ENCODE measurements at regions not wholly inside any gene's neighbourhood (a gene's known extent, or its start where the extent isn't known, plus 50 kb on each side); places are given as distances from the start of the nearest gene placed in this dataset.
"Not testable (repeated sequence)": the region's sequence is repeated elsewhere in the genome, so short reads cannot be mapped to it uniquely, and the experiment has no call there.

- no peak overlapping the region for H3K27ac ChIP-seq (ENCODE audit: low read depth, low read length)
- no peaks in the 10 kb centered on the region for H3K9me3 ChIP-seq (ENCODE audit: insufficient read depth, low read depth, low read length)
- 93% methylated on average over 5 of the region's 5 CpGs for WGBS
- H3K4me3 ChIP-seq (ENCODE audit: low read length), result no peak overlapping the region
- H3K4me1 ChIP-seq (ENCODE audit: insufficient read depth, low read length), result no peaks in the 10 kb centered on the region
- no peaks in the 10 kb centered on the region for H3K36me3 ChIP-seq (ENCODE audit: insufficient read depth, low read length)
- H3K9ac ChIP-seq (ENCODE audit: low read depth, low read length), result no peak overlapping the region
- no peaks in the 10 kb centered on the region; the same call in 1 of the 2 replicates for H3K27me3 ChIP-seq (ENCODE audit: insufficient read depth, low read length)
Measured at GRCh38 chr7:69414555-69414954, 183.7 kb upstream of the AUTS2 start.

DNA sequence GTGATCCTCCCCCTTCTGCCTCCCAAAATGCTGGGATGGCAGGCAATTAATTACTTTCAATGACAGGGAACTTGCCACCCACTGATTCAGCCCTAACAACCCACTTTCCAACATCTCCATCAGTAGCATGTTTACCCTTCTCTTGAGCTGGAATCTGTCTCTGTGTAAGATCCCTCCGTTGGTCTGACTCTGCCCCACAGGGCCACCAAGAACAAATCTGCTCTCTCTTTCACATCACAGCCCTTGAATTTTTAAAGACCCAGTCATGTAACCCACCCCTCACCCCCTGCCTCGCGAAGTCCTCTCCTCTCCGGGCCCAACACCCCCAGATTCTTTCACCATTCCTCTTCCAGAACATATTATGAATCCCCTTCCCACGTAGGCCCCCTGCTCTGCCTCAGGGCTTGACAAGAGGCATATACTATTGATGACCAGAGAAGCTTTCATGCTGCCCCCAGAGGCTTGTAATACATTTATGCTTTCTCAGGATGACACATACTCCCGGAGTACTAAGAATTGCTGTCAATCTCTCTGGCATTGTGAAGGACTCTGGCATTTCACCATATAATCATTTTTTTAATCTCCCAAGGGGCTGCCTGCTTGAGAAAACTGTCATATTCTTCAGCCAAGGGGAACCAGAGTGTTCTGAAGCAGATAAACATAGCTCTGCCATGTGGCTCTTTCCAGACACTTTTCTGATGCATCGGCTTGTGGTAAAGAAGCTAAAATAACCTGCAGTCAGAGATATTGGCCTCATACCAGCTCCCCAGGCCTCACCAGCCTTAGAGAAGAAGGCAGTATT is 179.2 kb upstream of the AUTS2 start:
- 78% methylated on average over 7 of the region's 7 CpGs for WGBS
- Histone ChIP-seq H3K9me3 (ENCODE audit: insufficient read depth, low read depth, low read length) (no peaks in the 10 kb centered on the region), H3K4me1 (ENCODE audit: insufficient read depth, low read length) (peaks cover 7% of the 10 kb centered on the region; the same call in 1 of the 2 replicates), H3K9ac (ENCODE audit: low read depth, low read length) (no peak overlapping the region), H3K27me3 (ENCODE audit: insufficient read depth, low read length) (no peaks in the 10 kb centered on the region), H3K27ac (ENCODE audit: low read depth, low read length) (no peak overlapping the region), H3K36me3 (ENCODE audit: insufficient read depth, low read length) (no peaks in the 10 kb centered on the region), H3K4me3 (ENCODE audit: low read length) (no peak overlapping the region)

- 90% methylated on average over 5 of the region's 5 CpGs for WGBS
- H3K9ac ChIP-seq (ENCODE audit: low read depth, low read length), result no peak overlapping the region
Measured at GRCh38 chr7:69419934-69420333, 178.3 kb upstream of the AUTS2 start.

GRCh38 chr7:69422574-69422985 is 175.7 kb upstream of the AUTS2 start:
- H3K27me3 ChIP-seq (ENCODE audit: insufficient read depth, low read length), result 0 out of 2 replicates have a peak, but pooled peaks cover 3% of the 10 kb centered on the region
- H3K4me3 ChIP-seq (ENCODE audit: low read length), result no peak overlapping the region
- H3K9ac ChIP-seq (ENCODE audit: low read depth, low read length), result no peak overlapping the region
- no peaks in the 10 kb centered on the region for H3K36me3 ChIP-seq (ENCODE audit: insufficient read depth, low read length)
- no peaks in the 10 kb centered on the region for H3K9me3 ChIP-seq (ENCODE audit: insufficient read depth, low read depth, low read length)
- H3K4me1 ChIP-seq (ENCODE audit: insufficient read depth, low read length), result peaks cover 7% of the 10 kb centered on the region; the same call in 1 of the 2 replicates
- 80% methylated on average over 4 of the region's 4 CpGs for WGBS
- H3K27ac ChIP-seq (ENCODE audit: low read depth, low read length), result no peak overlapping the region

More at GRCh38 chr7:69419934-69420333, 178.3 kb upstream of the AUTS2 start:
- no peaks in the 10 kb centered on the region for H3K9me3 ChIP-seq (ENCODE audit: insufficient read depth, low read depth, low read length)
- no peaks in the 10 kb centered on the region for H3K27me3 ChIP-seq (ENCODE audit: insufficient read depth, low read length)
- H3K4me3 ChIP-seq (ENCODE audit: low read length), result no peak overlapping the region
- H3K27ac ChIP-seq (ENCODE audit: low read depth, low read length), result no peak overlapping the region
- no peaks in the 10 kb centered on the region for H3K36me3 ChIP-seq (ENCODE audit: insufficient read depth, low read length)
- peaks cover 7% of the 10 kb centered on the region; the same call in 1 of the 2 replicates for H3K4me1 ChIP-seq (ENCODE audit: insufficient read depth, low read length)

DNA sequence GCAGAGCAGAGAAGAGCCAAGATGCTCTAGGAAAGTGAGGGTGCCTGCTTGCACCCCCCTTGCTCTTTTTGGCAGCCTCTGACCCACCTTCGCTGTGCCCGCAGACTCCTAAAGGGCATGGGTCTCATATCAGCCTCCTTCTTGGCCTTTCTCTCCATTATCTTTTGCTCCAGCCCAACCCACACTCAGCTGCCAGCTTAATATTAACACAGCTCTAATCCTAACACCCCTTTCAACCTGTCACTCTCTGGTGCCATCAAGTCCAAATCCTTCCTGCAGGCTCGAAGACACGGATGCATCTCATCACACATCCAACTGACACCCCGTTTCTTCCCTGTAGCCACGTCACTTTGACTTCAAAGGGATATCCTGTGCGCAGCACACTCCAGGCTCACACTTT is 171.6 kb upstream of the AUTS2 start:
- Histone ChIP-seq H3K4me1 (ENCODE audit: insufficient read depth, low read length) (peaks cover 16% of the 10 kb centered on the region), H3K9me3 (ENCODE audit: insufficient read depth, low read depth, low read length) (no peaks in the 10 kb centered on the region), H3K27me3 (ENCODE audit: insufficient read depth, low read length) (peaks cover 19% of the 10 kb centered on the region), H3K36me3 (ENCODE audit: insufficient read depth, low read length) (no peaks in the 10 kb centered on the region), H3K4me3 (ENCODE audit: low read length) (no peak overlapping the region), H3K27ac (ENCODE audit: low read depth, low read length) (no peak overlapping the region), H3K9ac (ENCODE audit: low read depth, low read length) (no peak overlapping the region)
- 90% methylated on average over 7 of the region's 7 CpGs for WGBS

- H3K9ac ChIP-seq (ENCODE audit: low read depth, low read length), result no peak overlapping the region
- H3K27me3 ChIP-seq (ENCODE audit: insufficient read depth, low read length), result peaks cover 24% of the 10 kb centered on the region
- H3K36me3 ChIP-seq (ENCODE audit: insufficient read depth, low read length), result no peaks in the 10 kb centered on the region
- H3K27ac ChIP-seq (ENCODE audit: low read depth, low read length), result no peak overlapping the region
- no peaks in the 10 kb centered on the region for H3K9me3 ChIP-seq (ENCODE audit: insufficient read depth, low read depth, low read length)
- H3K4me1 ChIP-seq (ENCODE audit: insufficient read depth, low read length), result peaks cover 9% of the 10 kb centered on the region; the same call in 1 of the 2 replicates
- 71% methylated on average over 4 of the region's 4 CpGs for WGBS
- H3K4me3 ChIP-seq (ENCODE audit: low read length), result no peak overlapping the region
Measured at GRCh38 chr7:69428089-69428488, 170.2 kb upstream of the AUTS2 start.

DNA sequence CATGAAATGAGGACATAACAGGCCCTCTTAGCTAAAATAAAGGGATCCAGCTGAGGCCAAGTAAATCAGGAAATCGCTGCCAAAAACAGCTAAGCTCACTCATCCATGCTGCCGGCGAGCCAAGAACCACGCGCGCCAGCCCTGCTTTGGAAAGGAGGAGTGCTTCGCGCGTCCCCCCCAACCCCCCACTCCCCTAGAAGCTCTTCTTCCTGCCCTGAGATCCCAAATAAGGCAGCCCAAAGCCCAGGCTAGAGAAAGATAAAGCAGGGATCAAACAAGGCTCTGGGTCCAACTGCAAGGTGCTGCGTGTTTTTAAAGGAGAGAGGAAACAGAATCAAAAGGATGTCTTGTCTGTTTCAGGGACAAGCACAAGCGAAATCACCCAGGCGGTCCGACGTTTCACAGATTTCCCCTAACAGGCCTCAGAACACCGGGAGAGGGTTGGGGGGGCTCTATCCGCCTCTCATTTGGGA is 168.3 kb upstream of the AUTS2 start:
- Histone ChIP-seq H3K4me3 (ENCODE audit: low read length) (no peak overlapping the region), H3K27me3 (ENCODE audit: insufficient read depth, low read length) (peaks cover 24% of the 10 kb centered on the region), H3K4me1 (ENCODE audit: insufficient read depth, low read length) (peaks cover 9% of the 10 kb centered on the region; the same call in 1 of the 2 replicates), H3K27ac (ENCODE audit: low read depth, low read length) (no peak overlapping the region), H3K9ac (ENCODE audit: low read depth, low read length) (peak overlapping the region; percentile 55; the same call in 1 of the 2 replicates), H3K9me3 (ENCODE audit: insufficient read depth, low read depth, low read length) (no peaks in the 10 kb centered on the region), H3K36me3 (ENCODE audit: insufficient read depth, low read length) (no peaks in the 10 kb centered on the region)
- 42% methylated on average over 16 of the region's 16 CpGs for WGBS

DNA sequence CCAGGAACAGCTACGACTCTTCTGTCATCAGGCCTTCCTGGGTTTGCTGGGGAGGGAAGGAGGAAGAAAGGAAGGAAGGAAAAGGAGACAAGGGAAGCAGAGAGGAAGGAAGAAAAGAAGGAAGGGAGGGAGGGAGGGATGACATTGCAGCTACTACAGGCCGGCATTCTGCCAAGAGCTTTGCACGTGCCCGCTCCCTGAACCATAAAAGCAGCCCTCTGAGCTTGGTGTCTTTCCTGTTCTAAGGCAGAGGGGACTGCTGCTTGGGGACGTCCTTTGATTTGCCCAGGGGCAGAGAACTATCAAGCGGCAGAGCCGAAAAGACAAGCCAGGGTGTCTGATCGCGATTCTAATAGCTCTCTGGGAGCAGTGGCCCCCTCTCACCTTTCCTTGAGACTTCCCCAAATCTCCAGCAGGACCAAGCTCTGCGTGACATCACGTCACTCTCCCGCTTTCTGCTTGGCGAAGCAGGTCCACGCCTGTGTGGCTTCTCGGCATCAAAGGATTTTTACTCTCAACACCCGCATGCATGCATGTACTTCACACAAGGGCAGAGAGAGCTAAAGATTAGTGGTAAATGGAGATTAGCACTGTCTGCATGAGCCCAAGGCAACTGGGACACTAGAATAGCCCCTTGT is 167.8 kb upstream of the AUTS2 start:
- Histone ChIP-seq H3K27ac (ENCODE audit: low read depth, low read length) (no peak overlapping the region), H3K9ac (ENCODE audit: low read depth, low read length) (peak overlapping the region; percentile 55; the same call in 1 of the 2 replicates), H3K9me3 (ENCODE audit: insufficient read depth, low read depth, low read length) (no peaks in the 10 kb centered on the region), H3K4me1 (ENCODE audit: insufficient read depth, low read length) (peaks cover 9% of the 10 kb centered on the region; the same call in 1 of the 2 replicates), H3K4me3 (ENCODE audit: low read length) (no peak overlapping the region), H3K36me3 (ENCODE audit: insufficient read depth, low read length) (no peaks in the 10 kb centered on the region), H3K27me3 (ENCODE audit: insufficient read depth, low read length) (peaks cover 24% of the 10 kb centered on the region)
- 75% methylated on average over 16 of the region's 16 CpGs for WGBS

- H3K27ac ChIP-seq (ENCODE audit: low read depth, low read length), result no peak overlapping the region
- H3K9ac ChIP-seq (ENCODE audit: low read depth, low read length), result no peak overlapping the region
- H3K4me3 ChIP-seq (ENCODE audit: low read length), result no peak overlapping the region
- peaks cover 9% of the 10 kb centered on the region; the same call in 1 of the 2 replicates for H3K4me1 ChIP-seq (ENCODE audit: insufficient read depth, low read length)
- H3K36me3 ChIP-seq (ENCODE audit: insufficient read depth, low read length), result no peaks in the 10 kb centered on the region
- no peaks in the 10 kb centered on the region for H3K9me3 ChIP-seq (ENCODE audit: insufficient read depth, low read depth, low read length)
- H3K27me3 ChIP-seq (ENCODE audit: insufficient read depth, low read length), result peaks cover 24% of the 10 kb centered on the region
- whole genome bisulfite sequencing, result 89% methylated on average over 2 of the region's 4 CpGs
Measured at GRCh38 chr7:69431626-69432025, 166.6 kb upstream of the AUTS2 start.

- not testable (repeated sequence) for H3K36me3 ChIP-seq (ENCODE audit: insufficient read depth, low read length); H3K4me1 ChIP-seq (ENCODE audit: insufficient read depth, low read length); H3K4me3 ChIP-seq (ENCODE audit: low read length); H3K27ac ChIP-seq (ENCODE audit: low read depth, low read length); H3K9ac ChIP-seq (ENCODE audit: low read depth, low read length); H3K9me3 ChIP-seq (ENCODE audit: insufficient read depth, low read depth, low read length)
- H3K27me3 ChIP-seq (ENCODE audit: insufficient read depth, low read length), result peaks cover 21% of the 10 kb centered on the region
- 95% methylated on average over 5 of the region's 5 CpGs for WGBS
Measured at GRCh38 chr7:69432276-69432675, 166.0 kb upstream of the AUTS2 start.

DNA sequence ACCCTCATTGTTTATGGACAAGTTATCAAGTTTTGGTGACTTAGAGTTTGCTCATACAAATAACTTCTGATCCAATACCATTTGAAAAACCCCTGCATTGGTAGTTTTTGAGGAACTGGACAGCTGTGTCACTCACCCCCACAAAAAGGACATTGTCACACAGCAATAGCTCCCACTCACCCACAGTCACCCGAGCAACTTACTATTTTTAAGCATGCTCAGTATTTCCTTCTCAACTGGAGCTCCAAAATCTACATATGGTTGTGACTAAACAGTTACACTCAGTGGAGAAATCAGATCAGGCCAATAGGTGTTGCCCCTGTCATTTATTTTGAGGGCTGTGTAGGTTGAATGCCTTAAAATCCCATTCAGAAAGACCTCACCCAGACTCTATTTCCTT is 165.2 kb upstream of the AUTS2 start:
- no peak overlapping the region for H3K27ac ChIP-seq (ENCODE audit: low read depth, low read length)
- H3K36me3 ChIP-seq (ENCODE audit: insufficient read depth, low read length), result no peaks in the 10 kb centered on the region
- H3K4me1 ChIP-seq (ENCODE audit: insufficient read depth, low read length), result peaks cover 9% of the 10 kb centered on the region; the same call in 1 of the 2 replicates
- no peaks in the 10 kb centered on the region for H3K9me3 ChIP-seq (ENCODE audit: insufficient read depth, low read depth, low read length)
- no peak overlapping the region for H3K4me3 ChIP-seq (ENCODE audit: low read length)
- H3K27me3 ChIP-seq (ENCODE audit: insufficient read depth, low read length), result peaks cover 21% of the 10 kb centered on the region
- WGBS, result 100% methylated on average over 1 of the region's 1 CpG
- H3K9ac ChIP-seq (ENCODE audit: low read depth, low read length), result no peak overlapping the region
